HFF-Myc (cell line): ENCODE measurements at regions not wholly inside any gene's neighbourhood (a gene's known extent, or its start where the extent isn't known, plus 50 kb on each side); places are given as distances from the start of the nearest gene placed in this dataset.
"Not testable (repeated sequence)": the region's sequence is repeated elsewhere in the genome, so short reads cannot be mapped to it uniquely, and the experiment has no call there.

Experiments
- DNase-seq: peaks from one replicate; pipeline ENCODE4 v3.0.0-alpha.2; 2011; ENCODE audit warnings: low read depth; ENCODE audit errors: extremely low read depth
- H3K4me3 ChIP-seq: replicated peaks from 2 replicates; pipeline ENCODE4 v1.5.1; 2011; ENCODE audit warnings: low read depth, mild to moderate bottlenecking, control low read depth, low read length
- CTCF ChIP-seq: IDR thresholded peaks from 2 replicates; pipeline ENCODE4 v1.5.1; 2012; ENCODE audit warnings: mild to moderate bottlenecking, low read depth, low read length, control low read depth; ENCODE audit errors: missing control alignments

DNA sequence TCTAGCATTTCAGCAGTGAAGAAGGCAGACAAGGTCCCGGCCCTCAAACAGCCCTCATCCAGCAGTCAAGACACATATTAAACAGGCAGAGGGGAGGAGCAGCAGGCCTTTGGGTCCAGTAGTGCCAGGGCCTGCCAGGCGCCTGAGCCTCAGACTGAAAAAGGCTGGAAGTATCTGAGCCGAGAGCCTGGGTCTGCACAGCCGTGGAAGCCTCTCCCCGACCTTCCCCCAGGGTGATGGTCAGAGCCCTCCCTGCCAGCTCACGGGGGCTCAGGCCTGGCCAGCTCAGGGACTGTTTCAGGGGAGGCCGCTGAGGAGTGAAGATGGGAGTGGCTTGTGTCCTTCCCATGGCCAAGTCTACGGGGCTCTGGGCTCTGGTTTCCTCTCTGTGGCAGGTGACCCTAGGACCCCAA lies 565.2 kb downstream of the PTPRU start:
- H3K4me3 ChIP-seq, result no peak overlapping the region
- TF ChIP-seq CTCF, result no peak

DNA sequence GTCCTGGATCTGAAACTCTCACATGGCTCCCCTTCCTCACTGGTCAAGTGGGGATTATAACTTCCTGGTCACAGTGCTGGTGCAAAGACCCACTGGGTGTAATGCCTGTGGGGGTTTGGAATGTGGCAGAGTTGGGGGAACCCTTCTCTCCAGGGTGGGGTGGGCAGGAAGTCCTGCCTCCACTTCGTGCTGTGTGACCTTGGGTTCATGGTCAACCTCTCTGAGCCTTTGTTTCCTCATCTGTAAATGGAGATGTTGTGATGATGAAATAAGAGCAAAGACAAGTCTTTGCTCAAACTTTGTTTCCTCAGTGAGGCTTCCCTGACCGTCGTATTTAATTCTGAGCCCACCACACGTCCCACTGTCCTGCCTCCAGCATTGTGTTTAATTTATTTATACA lies 564.7 kb downstream of the PTPRU start:
- DNase-seq, result no peak
- H3K4me3 ChIP-seq, result no peak overlapping the region
- no peak for TF ChIP-seq CTCF

More for the DNA sequence above, 565.2 kb downstream of the PTPRU start:
- no peak for DNase-seq

GRCh38 chr1:29800522-29800956 lies 564.2 kb downstream of the PTPRU start:
- TF ChIP-seq CTCF, result no peak
- H3K4me3 ChIP-seq, result no peak overlapping the region
- no peak for DNase-seq

GRCh38 chr1:29800120-29800519 lies 563.8 kb downstream of the PTPRU start:
- TF ChIP-seq CTCF, result no peak
- no peak for DNase-seq
- H3K4me3 ChIP-seq, result no peak overlapping the region

DNA sequence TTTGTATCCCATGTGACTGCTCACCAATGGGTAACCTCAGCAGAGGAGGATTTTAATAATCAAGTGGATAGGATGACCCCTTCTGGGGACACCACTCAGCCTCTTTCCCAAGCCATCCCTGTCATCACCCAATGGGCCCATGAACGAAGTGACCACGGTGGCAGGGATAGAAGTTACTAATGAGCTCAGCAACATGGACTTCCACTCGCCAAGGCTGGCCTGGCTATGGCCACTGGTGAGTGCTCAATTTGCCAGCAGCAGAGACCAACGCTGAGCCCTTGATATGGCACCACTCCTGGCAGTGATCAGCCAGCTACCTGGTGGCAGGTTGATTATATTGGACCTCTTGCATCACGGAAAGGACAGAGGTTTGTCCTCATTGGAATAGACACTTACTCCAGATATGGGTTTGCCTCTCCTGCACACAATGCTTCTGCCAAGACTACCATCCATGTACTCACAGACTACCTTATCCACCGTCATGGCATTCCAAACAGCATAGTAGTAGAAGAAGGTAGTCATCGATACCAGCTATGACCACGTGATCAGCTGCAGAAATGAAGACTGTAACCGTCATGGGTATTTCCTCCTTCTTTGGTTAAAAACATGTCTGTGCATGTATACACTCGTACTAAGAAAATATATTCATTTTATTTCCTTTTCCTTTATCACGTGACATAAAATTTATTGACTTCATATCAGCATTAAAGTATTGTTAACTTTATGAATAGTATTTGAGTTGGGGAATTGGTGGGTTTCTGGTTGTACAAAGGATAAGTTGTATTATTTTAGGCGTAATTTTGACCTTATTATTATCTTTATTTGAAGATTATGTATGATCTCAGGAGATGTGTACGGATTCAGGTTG lies 562.6 kb downstream of the PTPRU start:
- DNase-seq, result no peak
- no peak for TF ChIP-seq CTCF
- H3K4me3 ChIP-seq, result no peak overlapping the region

GRCh38 chr1:29797125-29797524 lies 560.8 kb downstream of the PTPRU start:
- DNase-seq, H3K4me3 ChIP-seq: not testable (repeated sequence)

DNA sequence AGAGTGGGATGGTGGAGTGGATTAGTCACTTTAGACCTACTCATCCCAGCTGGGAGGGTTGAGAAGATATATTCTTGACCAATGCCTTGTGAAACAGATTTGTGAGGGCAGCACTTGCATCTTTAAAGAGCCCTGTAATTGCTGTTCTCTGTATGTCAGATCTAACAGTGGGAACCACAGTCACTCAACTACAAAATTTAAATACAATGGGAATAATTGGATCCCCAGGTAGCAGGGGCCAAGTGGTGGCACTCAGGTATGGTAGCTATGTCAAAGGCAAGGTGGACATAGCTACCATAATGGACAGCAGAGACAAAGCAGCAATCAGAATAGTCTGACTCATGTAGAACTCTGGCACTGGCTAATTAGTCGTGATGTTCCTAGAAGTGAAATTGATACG lies 559.6 kb downstream of the PTPRU start:
- not testable (repeated sequence) for DNase-seq, H3K4me3 ChIP-seq
